KMS-11 (cell line): ENCODE measurements at regions not wholly inside any gene's neighbourhood (a gene's known extent, or its start where the extent isn't known, plus 50 kb on each side); places are given as distances from the start of the nearest gene placed in this dataset.

Experiments
- H2AFZ ChIP-seq: fragments of 200-600 bp; sonication (generic); 2 replicates; pipeline ENCODE4 v1.6.1; 2016; ENCODE audit warnings: antibody characterized with exemption, mixed run types, low read depth
- H3K27ac ChIP-seq: fragments of 200-600 bp; sonication (generic); 2 replicates; pipeline ENCODE4 v1.6.1; 2016; ENCODE audit warnings: mild to moderate bottlenecking, mixed run types
- H3K27me3 ChIP-seq: fragments of 200-600 bp; sonication (generic); 2 replicates; pipeline ENCODE4 v1.6.1; 2017; ENCODE audit warnings: mild to moderate bottlenecking, low read depth, mixed run types, moderate library complexity; ENCODE audit not compliant: insufficient read depth
- H3K36me3 ChIP-seq: fragments of 200-600 bp; sonication (generic); 2 replicates; pipeline ENCODE4 v1.6.1; 2017; ENCODE audit warnings: mild to moderate bottlenecking, mixed run types; ENCODE audit not compliant: insufficient read depth
- H3K4me1 ChIP-seq: fragments of 200-600 bp; sonication (generic); 2 replicates; pipeline ENCODE4 v1.6.1; 2016; ENCODE audit warnings: mild to moderate bottlenecking, low read depth, mixed run types; ENCODE audit not compliant: poor library complexity, severe bottlenecking
- H3K4me2 ChIP-seq: fragments of 200-600 bp; sonication (generic); 2 replicates; pipeline ENCODE4 v1.7.0; 2016; ENCODE audit warnings: mild to moderate bottlenecking, mixed run types
- H3K4me3 ChIP-seq: fragments of 200-600 bp; sonication (generic); IDR thresholded peaks from 2 replicates; pipeline ENCODE4 v1.6.1; 2017; ENCODE audit warnings: low read depth, low read length, mixed read lengths; ENCODE audit not compliant: insufficient read depth
- H3K79me2 ChIP-seq: fragments of 200-600 bp; sonication (generic); 2 replicates; pipeline ENCODE4 v1.6.1; 2016; ENCODE audit warnings: low read depth, mixed run types; ENCODE audit not compliant: insufficient read depth
- H3K9ac ChIP-seq: fragments of 200-600 bp; sonication (generic); 2 replicates; pipeline ENCODE4 v1.6.1; 2016; ENCODE audit warnings: mild to moderate bottlenecking, mixed run types
- H4K20me1 ChIP-seq: fragments of 200-600 bp; sonication (generic); 2 replicates; pipeline ENCODE4 v1.6.1; 2016; ENCODE audit warnings: mild to moderate bottlenecking, mixed run types; ENCODE audit not compliant: insufficient read depth
- TF ChIP-seq, protein P1 (sequence below): fragments of 200-600 bp; sonication (generic); conservative IDR thresholded peaks from 2 replicates; pipeline ENCODE4 v1.6.1; 2017; ENCODE audit warnings: low read depth, mild to moderate bottlenecking, antibody characterized with exemption, low read length, moderate library complexity, mixed read lengths

DNA sequence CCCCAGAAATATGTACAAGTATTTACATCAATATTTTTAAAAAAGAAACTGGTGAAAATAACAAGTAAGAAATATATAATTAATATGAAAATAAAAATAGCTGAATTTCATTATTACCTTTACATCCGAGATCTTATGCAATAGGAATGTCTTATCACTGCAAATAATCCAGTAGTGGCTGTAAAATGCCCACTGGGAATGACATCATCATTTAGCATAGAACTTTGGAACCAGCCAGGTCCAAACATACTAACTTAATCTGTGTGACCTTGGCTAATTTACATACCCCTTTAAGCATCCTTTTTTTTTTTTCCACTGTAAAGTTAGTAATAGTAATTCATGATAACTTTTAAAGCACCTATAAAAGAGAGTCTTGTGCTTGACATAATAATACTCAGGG is 611.7 kb downstream of the ZIC1 start:
- Histone ChIP-seq H3K27me3 (no peaks in the 10 kb centered on the region), H4K20me1 (no peaks in the 10 kb centered on the region), H3K4me2 (no peak overlapping the region), H3K4me3 (no peak overlapping the region), H3K4me1 (no peaks in the 10 kb centered on the region), H3K9ac (no peak overlapping the region), H3K36me3 (no peaks in the 10 kb centered on the region), H3K79me2 (no peaks in the 10 kb centered on the region), H2AFZ (no peak overlapping the region), H3K27ac (no peak overlapping the region)
- TF ChIP-seq, protein P1, sequence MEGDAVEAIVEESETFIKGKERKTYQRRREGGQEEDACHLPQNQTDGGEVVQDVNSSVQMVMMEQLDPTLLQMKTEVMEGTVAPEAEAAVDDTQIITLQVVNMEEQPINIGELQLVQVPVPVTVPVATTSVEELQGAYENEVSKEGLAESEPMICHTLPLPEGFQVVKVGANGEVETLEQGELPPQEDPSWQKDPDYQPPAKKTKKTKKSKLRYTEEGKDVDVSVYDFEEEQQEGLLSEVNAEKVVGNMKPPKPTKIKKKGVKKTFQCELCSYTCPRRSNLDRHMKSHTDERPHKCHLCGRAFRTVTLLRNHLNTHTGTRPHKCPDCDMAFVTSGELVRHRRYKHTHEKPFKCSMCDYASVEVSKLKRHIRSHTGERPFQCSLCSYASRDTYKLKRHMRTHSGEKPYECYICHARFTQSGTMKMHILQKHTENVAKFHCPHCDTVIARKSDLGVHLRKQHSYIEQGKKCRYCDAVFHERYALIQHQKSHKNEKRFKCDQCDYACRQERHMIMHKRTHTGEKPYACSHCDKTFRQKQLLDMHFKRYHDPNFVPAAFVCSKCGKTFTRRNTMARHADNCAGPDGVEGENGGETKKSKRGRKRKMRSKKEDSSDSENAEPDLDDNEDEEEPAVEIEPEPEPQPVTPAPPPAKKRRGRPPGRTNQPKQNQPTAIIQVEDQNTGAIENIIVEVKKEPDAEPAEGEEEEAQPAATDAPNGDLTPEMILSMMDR = no peak

DNA sequence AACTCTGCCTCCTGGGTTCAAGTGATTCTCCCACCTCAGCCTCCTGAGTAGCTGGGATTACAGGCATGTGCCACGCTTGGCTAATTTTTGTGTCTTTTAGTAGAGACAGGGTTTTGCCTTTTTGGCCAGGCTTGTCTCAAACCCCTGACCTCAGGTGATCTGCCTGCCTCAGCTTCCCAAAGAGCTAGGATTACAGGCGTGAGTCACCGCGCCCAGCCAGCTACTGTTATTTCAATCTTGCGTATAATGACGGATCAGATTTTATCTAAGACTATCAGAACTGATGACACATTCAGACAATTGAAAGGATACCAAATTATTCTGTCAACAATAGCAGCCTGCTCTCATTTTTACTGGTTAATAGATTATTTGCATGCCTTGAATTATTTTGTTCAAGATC is 612.2 kb downstream of the ZIC1 start:
- no peaks in the 10 kb centered on the region for H4K20me1 ChIP-seq
- no peak overlapping the region for H3K9ac ChIP-seq
- no peak overlapping the region for H3K4me2 ChIP-seq
- no peak overlapping the region for H3K27ac ChIP-seq
- TF ChIP-seq, protein P1 = no peak
- H3K36me3 ChIP-seq = no peaks in the 10 kb centered on the region
- no peak overlapping the region for H3K4me3 ChIP-seq
- H3K79me2 ChIP-seq = no peaks in the 10 kb centered on the region
- no peak overlapping the region for H2AFZ ChIP-seq
- H3K4me1 ChIP-seq = no peaks in the 10 kb centered on the region
- no peaks in the 10 kb centered on the region for H3K27me3 ChIP-seq

DNA sequence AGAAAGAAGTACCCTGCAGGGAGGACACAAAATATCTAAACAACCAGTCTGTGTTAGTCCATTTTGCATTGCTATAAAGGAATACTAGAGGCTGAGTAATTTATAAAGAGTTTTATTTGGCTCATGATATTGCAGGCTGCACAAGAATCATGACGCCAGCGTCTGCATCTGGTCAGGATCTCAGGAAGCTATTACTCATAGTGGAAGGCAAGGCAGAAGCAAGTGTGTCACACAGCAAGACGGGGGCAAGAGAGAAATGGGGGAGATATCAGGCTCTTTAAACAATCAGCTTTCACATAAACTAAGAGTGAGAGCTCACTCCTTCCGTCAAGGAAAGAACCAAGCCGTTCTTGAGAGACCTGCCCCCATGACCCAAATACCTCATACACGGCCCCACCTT is 614.8 kb downstream of the ZIC1 start:
- H3K36me3 ChIP-seq = no peaks in the 10 kb centered on the region
- H4K20me1 ChIP-seq = no peaks in the 10 kb centered on the region
- H3K4me1 ChIP-seq = no peaks in the 10 kb centered on the region
- TF ChIP-seq, protein P1 = no peak
- H3K27me3 ChIP-seq = no peaks in the 10 kb centered on the region
- no peak overlapping the region for H2AFZ ChIP-seq
- H3K27ac ChIP-seq = no peak overlapping the region
- no peak overlapping the region for H3K9ac ChIP-seq
- no peak overlapping the region for H3K4me2 ChIP-seq
- no peak overlapping the region for H3K4me3 ChIP-seq
- H3K79me2 ChIP-seq = no peaks in the 10 kb centered on the region

DNA sequence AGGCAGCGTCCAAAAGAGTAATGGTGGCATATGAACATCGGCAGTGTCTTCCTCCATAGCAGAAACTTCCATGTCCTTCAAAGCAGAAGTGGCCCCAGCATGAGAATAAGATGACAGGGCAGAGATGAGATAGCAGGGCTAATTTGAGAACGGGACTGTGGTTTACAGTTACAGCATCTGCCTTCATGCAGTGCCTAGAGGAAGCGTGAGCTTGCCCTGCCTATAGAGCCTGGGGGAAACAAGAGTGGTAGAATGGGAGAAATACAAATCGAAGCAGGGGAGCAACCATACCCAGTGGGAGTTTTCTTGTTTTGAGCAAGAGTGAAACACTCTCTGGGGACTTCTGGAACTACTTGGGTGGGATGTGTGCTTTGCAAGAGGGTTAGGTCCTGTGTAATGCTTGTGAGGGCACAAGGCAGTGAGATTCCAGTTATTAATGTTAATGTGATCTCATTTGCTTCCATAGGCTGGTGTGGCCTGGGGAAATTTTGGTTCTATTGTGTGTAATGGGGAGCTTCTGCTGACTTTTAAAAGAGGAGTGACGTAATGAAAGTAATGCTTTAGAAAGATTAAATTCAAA is 616.9 kb downstream of the ZIC1 start:
- H2AFZ ChIP-seq = no peak overlapping the region
- H3K27me3 ChIP-seq = no peaks in the 10 kb centered on the region
- no peaks in the 10 kb centered on the region for H3K36me3 ChIP-seq
- H3K27ac ChIP-seq = no peak overlapping the region
- TF ChIP-seq, protein P1 = no peak
- no peak overlapping the region for H3K9ac ChIP-seq
- no peak overlapping the region for H3K4me3 ChIP-seq
- H4K20me1 ChIP-seq = no peaks in the 10 kb centered on the region
- H3K4me1 ChIP-seq = no peaks in the 10 kb centered on the region
- H3K4me2 ChIP-seq = no peak overlapping the region
- no peaks in the 10 kb centered on the region for H3K79me2 ChIP-seq
